CD4-positive, alpha-beta T cell treated with Interleukin-10 for 1 hour (primary cell): ENCODE measurements at regions not wholly inside any gene's neighbourhood (a gene's known extent, or its start where the extent isn't known, plus 50 kb on each side); places are given as distances from the start of the nearest gene placed in this dataset.
"Not testable (repeated sequence)": the region's sequence is repeated elsewhere in the genome, so short reads cannot be mapped to it uniquely, and the experiment has no call there.

Source experiments
- DNase-seq: peaks from one replicate; pipeline ENCODE4 v3.0.0-alpha.2; 2020

DNA sequence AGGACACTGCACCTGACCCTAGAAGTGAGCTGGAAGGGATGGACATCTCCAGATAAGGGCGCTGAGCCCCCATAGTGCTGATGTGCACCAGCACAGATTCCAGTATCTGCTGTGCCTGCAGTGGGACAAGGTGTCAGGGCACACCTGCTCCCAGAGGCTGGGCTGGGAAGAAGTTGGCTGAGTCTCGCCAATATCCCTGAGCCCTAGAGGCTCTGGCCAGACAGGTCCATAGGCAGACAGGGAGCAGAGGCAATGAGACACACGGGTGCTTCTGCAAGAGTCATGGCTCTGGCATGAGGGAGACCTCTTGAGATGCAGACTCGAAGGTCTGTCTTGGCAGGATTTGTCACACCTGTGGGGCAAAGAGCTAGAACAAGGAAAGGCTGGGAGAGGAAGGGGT, 1321.5 kb downstream of the UQCRFS1 start:
- DNase-seq = no peak

DNA sequence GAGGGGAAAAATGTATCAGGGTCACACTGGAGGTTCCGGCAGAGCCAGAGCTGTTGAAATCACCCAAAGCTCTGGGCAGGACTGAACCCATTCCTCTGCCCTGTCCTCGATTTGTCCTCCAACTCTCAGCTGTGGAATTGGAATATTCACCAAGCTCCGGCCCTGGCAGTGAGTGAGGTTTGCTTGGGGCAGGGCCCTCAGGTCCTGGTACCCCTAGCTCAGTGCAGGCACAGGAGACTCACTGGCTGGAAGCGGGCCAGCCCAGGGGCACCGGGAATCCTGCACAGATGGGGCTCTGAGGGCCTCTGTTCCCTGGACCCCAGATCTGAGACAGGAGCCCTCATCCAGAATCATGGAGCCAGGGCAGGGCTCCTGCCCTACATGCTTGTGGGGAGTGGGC, 1322.3 kb downstream of the UQCRFS1 start:
- no peak for DNase-seq

- no peak for DNase-seq
These were observed 1322.7 kb downstream of the UQCRFS1 start for GRCh38 chr19:27890206-27890605.

- DNase-seq = no peak
These were observed 1323.8 kb downstream of the UQCRFS1 start for GRCh38 chr19:27889156-27889555.

GRCh38 chr19:27887946-27888345, 1325.0 kb downstream of the UQCRFS1 start:
- no peak for DNase-seq

DNA sequence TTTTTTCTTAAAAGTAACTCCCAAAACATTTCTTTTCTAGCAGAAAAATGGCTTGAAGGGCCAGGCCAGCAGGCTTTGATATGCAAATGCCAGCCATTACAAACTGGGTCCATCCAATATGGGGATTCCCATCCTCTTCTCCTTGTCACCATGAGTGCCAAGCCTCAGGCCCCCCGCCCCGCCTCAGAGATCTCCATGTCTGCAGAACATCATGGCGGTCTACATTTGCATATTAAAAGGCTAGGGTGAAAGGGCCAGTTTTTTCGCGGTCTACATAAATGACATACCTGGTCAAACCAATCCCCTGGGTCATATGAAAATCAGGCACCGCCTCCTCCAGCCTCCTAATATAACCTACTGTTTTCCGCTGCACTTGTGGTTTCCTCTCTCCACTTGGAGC, 1327.6 kb downstream of the UQCRFS1 start:
- DNase-seq = no peak

- DNase-seq = no peak
These were observed 1328.6 kb downstream of the UQCRFS1 start for GRCh38 chr19:27884376-27884775.

DNA sequence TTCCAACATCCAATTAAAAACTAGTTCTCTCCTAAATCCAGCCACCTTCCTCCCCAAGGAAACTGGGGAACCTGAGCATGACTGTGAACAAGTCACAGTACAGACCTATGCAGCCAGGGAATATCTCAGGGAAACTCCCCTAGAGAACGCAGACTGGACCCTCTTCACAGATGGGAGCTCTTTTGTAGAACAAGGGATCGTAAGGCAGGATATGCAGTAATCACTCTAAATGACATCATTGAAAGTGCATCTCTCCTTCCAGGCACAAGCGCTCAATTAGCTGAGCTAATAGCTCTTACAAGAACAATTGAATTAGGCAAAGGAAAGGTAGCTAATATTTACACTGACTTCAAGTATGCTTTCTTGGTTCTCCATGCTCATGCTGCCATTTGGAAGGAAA, 1331.7 kb downstream of the UQCRFS1 start:
- DNase-seq = no peak

GRCh38 chr19:27876976-27877512, 1335.9 kb downstream of the UQCRFS1 start:
- no peak for DNase-seq

DNA sequence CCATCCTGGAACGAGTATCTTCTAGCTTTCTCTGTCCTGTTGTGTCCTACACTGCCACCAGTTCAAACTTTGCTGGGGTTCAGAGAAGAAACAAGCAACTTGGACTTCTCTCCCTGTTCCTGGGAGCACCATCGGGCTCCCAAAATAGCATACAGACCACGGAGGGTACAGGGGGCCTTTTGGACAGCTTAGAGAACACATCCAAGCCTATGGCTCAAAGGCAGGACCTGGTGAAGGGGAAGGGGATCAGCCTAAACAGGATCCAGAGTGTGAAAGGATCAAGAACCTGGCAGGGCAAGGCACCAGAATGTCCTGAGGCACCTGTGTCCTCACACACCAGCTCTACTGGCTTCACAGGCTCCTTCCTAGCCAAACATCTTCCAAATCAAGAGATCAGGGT, 1336.5 kb downstream of the UQCRFS1 start:
- no peak for DNase-seq

- DNase-seq = no peak
These were observed 1340.6 kb downstream of the UQCRFS1 start for GRCh38 chr19:27872370-27872769.

- no peak for DNase-seq
These were observed 1342.7 kb downstream of the UQCRFS1 start for GRCh38 chr19:27870293-27870692.

- DNase-seq = no peak
These were observed 1344.9 kb downstream of the UQCRFS1 start for GRCh38 chr19:27868007-27868406.

DNA sequence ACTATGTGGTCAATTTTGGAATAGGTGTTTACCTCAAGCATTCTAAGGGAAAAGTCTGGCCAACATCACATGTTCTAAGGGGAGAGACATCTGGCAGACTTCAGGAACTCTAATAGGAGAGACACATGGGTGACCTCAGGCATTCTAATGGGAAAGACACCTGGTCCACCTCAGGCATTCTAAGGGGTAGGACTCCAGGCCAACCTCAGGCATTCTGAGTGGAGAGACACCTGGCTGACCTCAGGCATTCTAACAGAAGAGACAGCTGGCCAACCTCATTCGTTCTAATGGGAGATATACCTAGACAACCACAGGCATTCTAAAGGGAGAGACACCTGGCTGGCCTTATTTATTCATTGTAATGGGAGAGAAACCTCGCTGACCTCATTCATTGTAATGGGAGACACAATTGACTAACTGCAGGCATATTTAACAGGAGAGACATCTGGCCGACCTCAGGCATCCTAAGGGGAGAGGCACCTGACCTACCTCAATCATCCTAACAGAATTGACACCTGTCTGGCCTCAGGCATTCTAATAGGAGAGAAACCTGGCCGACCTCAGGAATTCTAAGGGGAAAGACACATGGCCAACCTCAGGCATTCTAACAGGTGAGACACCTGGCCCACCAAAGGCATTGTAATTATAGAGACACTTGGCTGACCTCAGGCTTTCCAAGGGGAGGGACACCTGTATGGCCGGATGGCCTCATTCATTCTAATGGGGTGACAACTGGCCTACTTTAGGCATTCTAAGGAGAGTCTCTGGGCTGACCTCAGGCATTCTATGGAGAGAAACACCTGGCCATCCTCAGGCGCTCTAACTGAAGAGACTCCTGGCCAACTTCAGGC, 1346.8 kb downstream of the UQCRFS1 start:
- DNase-seq = no peak

GRCh38 chr19:27861411-27861975, 1351.5 kb downstream of the UQCRFS1 start:
- no peak for DNase-seq

DNA sequence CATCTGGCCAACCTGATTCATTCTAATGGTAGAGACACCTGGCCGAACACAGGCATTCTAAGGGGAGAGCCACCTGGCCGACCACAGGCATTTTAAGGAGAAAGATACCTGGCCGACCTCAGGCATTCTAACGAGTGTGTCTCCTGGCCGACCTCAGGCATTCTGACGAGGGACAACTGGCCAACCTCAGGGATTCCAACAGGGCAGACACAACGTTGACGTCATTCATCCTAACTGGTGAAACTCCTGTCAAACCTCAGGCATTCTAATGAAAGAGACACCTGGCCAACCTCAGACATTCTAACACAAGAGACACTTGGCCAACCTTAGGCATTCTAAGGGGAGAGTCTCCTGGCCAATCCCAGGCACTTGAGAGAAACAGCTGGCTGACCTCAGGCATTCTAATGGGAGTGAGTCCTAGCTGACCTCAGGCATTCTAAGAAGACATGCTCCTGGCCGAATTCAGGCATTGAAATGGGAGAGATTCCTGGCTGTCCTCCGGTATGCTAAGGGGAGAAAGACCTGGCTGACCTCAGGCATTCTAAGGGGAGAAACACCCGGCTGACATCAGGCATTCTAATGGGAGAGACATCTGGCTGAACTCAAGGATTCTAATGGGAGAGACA, 1352.5 kb downstream of the UQCRFS1 start:
- DNase-seq = no peak

DNA sequence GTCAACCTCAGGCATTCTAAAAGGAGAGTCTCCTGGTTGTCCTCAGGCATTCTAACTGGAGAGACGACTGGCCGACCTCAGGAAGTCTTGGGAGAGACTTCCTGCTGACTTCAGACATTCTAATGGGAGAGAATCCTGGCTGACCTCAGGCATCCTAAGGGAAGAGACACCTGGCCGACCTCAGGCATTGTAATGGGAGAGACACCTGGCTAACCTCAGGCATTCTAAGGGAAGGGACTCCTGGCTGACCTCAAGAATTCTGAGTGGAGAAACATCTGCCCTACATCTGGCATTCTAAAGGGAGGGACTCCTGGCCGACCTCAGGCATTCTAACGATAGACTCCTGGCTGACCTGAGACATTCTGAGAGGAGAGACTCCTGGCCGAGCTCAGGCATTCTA, 1353.3 kb downstream of the UQCRFS1 start:
- DNase-seq = no peak

DNA sequence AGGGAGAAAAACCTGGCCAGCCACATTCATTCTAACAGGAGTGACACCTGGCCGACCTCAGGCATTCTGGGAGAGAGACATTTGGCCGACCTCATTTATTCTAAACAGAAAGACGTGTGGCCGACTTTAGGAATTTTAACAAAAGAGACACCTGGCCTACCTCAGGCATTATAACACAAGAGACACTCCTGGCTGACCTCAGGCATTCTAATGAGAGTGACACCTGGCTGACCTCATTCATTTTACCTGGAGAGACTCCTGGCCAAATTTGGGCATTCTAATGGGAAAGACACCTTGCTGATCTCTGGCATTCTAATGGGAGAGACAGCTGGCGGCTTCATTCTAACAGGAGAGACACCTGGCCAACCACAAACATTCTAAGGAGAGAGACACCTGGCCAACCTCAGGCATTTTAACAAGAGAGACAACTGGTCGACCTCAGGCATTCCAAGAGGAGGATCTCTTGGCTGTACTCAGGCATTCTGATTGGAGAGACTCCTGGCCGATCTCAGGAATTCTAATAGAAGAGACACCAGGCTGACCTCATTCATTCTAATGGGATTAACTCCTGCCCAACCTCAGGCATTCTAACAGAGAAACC, 1353.9 kb downstream of the UQCRFS1 start:
- no peak for DNase-seq

DNA sequence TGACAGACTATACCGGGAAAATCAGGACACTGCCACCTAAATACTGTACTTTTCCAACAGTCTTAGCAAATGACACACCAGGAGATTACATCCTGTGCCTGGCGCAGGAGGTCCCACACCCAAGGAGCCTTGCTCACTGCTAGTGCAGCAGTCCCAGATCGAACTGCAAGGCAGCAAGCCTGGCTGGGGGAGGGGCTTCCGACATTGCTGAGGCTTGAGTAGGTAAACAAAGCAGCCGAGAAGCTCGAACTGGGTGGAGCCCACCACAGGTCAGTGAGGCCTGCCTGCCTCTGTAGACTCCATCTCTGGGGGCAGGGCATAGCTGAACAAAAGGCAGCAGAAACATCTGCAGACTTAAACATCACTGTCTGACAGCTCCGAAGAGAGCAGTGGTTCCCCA, 1360.0 kb downstream of the UQCRFS1 start:
- DNase-seq = not testable (repeated sequence)

GRCh38 chr19:27851543-27852060, 1361.3 kb downstream of the UQCRFS1 start:
- DNase-seq = no peak

DNA sequence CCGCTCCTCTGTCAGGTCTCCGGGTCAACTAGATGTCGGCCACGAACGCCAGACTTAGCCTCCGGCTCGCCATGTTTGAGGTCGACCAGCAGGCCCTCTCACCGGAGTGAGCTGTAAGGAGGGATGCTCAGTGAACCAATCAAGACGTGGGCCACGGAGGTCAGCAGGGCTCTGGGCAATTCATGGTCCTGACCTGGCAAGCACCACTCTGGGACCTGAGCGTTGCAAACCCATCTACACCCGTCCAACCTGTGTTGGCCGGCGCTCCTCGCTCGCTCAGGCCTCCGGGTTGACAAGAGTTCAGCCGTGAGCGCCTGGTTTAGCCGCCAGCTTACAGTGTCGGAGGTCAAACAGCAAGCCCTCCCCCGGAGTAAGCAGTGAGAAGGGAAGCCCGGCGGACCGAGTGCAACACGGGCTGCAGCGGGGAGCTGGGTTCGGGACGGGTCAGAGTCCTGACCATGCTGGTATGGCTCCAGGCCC, 1361.9 kb downstream of the UQCRFS1 start:
- DNase-seq = no peak

DNA sequence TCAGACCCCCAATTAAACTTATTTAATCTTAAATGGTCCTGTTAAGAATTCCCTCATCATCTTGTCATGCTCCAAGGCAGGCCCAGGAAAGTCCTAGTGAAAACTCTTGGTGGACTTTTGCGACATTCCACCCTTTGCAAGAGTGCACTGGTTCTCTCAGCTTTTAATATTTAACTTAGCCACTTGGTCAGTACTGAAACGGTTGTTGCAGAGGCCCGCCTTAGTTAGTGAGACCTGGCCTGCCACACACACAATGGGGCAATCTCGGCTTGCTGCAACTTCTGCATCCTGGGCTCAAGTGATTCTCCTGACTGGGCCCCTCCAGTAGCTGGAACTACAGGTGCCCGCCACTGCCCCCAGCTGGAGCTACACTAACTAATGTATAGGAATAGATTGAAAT, 1366.0 kb downstream of the UQCRFS1 start:
- DNase-seq = no peak

GRCh38 chr19:27844261-27844660, 1368.7 kb downstream of the UQCRFS1 start:
- DNase-seq = no peak
